ENCODE measurements at regions not wholly inside any gene's neighbourhood (a gene's known extent, or its start where the extent isn't known, plus 50 kb on each side); places are given as distances from the start of the nearest gene placed in this dataset.

DNA sequence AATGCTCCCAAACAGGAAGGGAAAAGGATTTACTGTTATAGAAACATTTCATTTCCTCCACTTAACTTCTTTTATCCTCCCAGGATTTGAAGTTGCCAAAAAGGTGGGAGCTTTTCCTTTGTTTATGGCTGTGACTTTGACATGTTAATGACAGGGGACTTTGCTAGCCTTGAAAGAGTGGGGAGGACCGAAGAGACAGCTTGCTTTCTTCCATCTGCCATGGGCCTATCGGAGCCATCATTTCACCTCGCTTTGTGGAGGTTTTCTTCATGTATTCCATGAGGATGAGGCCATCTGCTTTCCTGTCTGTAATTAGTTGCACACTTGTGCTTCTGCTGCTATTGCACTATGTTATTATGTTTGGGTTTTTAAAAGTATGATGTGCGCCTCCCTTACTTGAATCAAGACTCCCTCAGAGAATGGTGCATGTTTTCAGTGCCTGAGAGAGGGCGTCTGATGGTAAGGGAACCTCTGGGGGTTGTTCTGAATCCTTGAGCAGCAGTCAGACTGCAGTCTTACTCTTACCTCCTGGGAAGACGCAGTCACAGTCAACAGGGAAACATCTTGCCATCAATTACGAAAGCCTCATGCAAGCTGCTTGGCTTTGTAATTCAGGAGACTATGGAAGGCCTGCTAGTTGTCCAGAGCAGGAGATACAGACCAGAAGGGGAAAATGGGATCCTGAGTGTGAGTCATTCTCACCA lies 173.3 kb upstream of the MGAT5 start:
- H3K27me3 ChIP-seq (ENCODE audit: control insufficient read depth in 3 of 3, insufficient read depth in 3 of 3, low read length in 3 of 3): no peaks in the 10 kb centered on the region
- H3K4me3 ChIP-seq (ENCODE audit: low read length in 3 of 3): no peak overlapping the region
- peaks cover 0 to 5% (median 0%) of the 10 kb centered on the region in 3 donors for H3K4me1 ChIP-seq (ENCODE audit: control insufficient read depth in 3 of 3, insufficient read depth in 3 of 3, low read length in 3 of 3)
- no peak overlapping the region for H3K9ac ChIP-seq (ENCODE audit: low read depth in 1 of 3, low read length in 3 of 3)
- no peaks in the 10 kb centered on the region for H3K9me3 ChIP-seq (ENCODE audit: control insufficient read depth in 3 of 3, low read length in 3 of 3)
- H3K27ac ChIP-seq (ENCODE audit: low read depth, low read length): no peak overlapping the region
- no peaks in the 10 kb centered on the region for H3K36me3 ChIP-seq (ENCODE audit: control insufficient read depth in 3 of 3, insufficient read depth in 3 of 3, low read length in 3 of 3)

DNA sequence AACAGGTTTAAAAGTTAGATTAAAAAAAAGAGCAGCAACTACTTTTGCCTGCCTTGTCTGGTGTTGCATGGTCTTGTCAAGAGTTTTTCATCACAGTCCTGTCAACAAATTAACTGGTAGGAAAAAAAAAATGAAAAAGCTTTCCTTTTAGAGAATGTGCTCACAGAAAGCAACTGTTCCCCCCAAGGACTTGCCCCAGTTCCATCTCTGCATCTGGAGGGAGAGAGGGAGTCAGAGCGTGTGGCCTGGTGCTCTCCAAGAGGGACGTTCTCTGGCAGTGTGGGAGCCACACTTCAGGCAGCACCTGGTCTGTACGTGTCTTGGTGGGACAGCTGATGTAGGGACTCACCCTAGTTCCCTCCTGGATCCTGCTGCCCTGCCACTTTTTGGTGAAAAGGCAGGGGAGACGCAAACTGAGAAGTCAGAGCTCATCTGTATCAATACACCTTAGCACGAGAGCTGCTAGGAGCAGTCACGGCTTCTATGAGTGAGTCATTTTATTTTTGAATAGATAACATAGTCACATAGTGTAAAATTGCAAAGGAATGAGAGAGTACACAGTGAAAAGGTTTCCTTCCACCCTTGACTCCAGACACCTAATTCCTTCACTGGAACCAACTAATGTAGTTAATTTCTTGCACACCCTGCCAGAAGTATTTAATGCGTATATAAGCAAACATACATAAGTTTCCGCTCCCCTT lies 172.5 kb upstream of the MGAT5 start:
- Histone ChIP-seq H3K9me3 (ENCODE audit: control insufficient read depth in 3 of 3, low read length in 3 of 3) (no peaks in the 10 kb centered on the region), H3K27me3 (ENCODE audit: control insufficient read depth in 3 of 3, insufficient read depth in 3 of 3, low read length in 3 of 3) (no peaks in the 10 kb centered on the region), H3K4me3 (ENCODE audit: low read length in 3 of 3) (no peak overlapping the region), H3K27ac (ENCODE audit: low read depth, low read length) (no peak overlapping the region), H3K4me1 (ENCODE audit: control insufficient read depth in 3 of 3, insufficient read depth in 3 of 3, low read length in 3 of 3) (peaks cover 0 to 5% (median 0%) of the 10 kb centered on the region in 3 donors), H3K9ac (ENCODE audit: low read depth in 1 of 3, low read length in 3 of 3) (no peak overlapping the region), H3K36me3 (ENCODE audit: control insufficient read depth in 3 of 3, insufficient read depth in 3 of 3, low read length in 3 of 3) (no peaks in the 10 kb centered on the region)

DNA sequence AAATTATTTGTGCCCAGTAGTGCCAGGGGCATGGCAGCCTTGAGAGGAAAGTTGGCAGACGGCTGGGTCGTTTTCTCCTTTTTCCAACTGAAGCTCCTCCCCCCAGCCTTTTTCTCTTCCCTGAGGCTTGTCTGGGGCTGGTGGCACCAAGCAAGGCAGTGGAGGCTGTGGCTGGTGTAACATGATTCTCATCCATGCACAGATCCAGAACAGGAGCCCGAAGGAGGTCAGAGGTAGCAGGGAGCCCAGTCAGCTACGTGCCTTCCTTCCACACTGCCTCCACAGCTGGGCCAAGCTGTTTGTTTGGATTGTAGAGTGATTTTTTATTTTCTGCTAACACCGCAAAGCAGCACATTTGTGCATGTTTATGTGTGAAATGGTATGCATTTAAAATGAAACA lies 170.3 kb upstream of the MGAT5 start:
- no peak overlapping the region for H3K9ac ChIP-seq (ENCODE audit: low read depth in 1 of 3, low read length in 3 of 3)
- H3K4me3 ChIP-seq (ENCODE audit: low read length in 3 of 3): no peak overlapping the region
- H3K9me3 ChIP-seq (ENCODE audit: control insufficient read depth in 3 of 3, low read length in 3 of 3): no peaks in the 10 kb centered on the region
- H3K27me3 ChIP-seq (ENCODE audit: control insufficient read depth in 3 of 3, insufficient read depth in 3 of 3, low read length in 3 of 3): no peaks in the 10 kb centered on the region
- no peaks in the 10 kb centered on the region for H3K36me3 ChIP-seq (ENCODE audit: control insufficient read depth in 3 of 3, insufficient read depth in 3 of 3, low read length in 3 of 3)
- no peak overlapping the region for H3K27ac ChIP-seq (ENCODE audit: low read depth, low read length)
- H3K4me1 ChIP-seq (ENCODE audit: control insufficient read depth in 3 of 3, insufficient read depth in 3 of 3, low read length in 3 of 3): peaks cover 0 to 5% (median 0%) of the 10 kb centered on the region in 3 donors

DNA sequence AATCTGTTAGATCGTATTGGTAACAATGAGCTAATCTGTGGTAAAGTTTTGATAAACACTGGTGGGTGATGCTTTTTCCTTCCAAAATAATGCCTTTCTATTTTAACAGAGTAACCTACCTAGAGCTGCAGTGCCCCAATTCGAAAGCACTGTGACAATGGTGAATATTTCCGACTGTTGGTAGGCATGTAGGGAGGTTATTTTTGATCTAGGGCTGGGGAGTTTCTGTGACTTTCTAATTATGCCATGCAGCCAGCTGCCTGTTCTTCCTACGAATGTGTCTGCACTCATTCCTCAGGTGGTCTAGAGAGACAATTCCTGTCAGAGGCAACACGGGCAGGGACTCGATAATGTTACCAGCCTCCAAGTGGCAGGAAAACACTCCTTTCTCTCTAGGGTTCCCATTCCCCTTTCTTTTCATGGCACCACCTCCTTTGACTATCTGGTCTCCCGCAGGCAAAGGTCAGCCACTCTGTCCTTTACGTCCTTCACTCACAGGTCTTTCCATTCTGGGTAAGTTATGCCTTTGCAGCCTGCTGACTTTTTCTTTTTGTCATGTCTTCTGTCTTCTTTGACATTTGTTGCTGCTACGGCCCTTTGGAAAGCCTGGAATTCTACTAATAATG lies 167.2 kb upstream of the MGAT5 start:
- Histone ChIP-seq H3K27me3 (ENCODE audit: control insufficient read depth in 3 of 3, insufficient read depth in 3 of 3, low read length in 3 of 3) (peaks cover 0 to 4% (median 0%) of the 10 kb centered on the region in 3 donors), H3K4me1 (ENCODE audit: control insufficient read depth in 3 of 3, insufficient read depth in 3 of 3, low read length in 3 of 3) (no peaks in the 10 kb centered on the region), H3K9ac (ENCODE audit: low read depth in 1 of 3, low read length in 3 of 3) (no peak overlapping the region), H3K4me3 (ENCODE audit: low read length in 3 of 3) (no peak overlapping the region), H3K9me3 (ENCODE audit: control insufficient read depth in 3 of 3, low read length in 3 of 3) (no peaks in the 10 kb centered on the region), H3K36me3 (ENCODE audit: control insufficient read depth in 3 of 3, insufficient read depth in 3 of 3, low read length in 3 of 3) (no peaks in the 10 kb centered on the region), H3K27ac (ENCODE audit: low read depth, low read length) (no peak overlapping the region)

DNA sequence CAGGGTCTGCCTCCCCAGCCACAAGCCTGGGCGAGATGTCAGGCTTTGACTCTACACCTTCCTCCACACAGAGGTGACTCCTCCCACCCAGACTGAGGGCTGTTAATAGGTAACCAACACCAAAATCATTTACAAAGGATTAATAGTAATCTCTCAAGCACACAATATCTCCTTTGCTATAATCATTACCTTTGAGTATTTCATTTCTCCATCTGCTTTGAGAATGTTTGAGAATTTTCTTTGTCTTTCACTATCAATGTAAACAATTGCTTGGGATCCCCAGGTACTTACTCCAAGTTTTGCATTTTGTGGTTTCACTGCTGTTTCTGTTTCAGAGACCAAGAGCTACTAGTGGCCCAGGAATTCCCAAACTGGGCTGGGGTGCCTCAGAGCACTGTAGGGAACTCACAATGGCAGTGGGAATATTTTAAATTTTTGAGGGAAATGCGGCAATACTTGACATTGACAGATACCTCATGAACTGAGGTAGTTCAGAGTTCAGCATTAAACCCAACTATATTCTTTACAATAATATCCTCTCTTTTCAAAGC lies 166.4 kb upstream of the MGAT5 start:
- Histone ChIP-seq H3K27ac (ENCODE audit: low read depth, low read length) (no peak overlapping the region), H3K9ac (ENCODE audit: low read depth in 1 of 3, low read length in 3 of 3) (no peak overlapping the region), H3K9me3 (ENCODE audit: control insufficient read depth in 3 of 3, low read length in 3 of 3) (no peaks in the 10 kb centered on the region), H3K4me3 (ENCODE audit: low read length in 3 of 3) (no peak overlapping the region), H3K4me1 (ENCODE audit: control insufficient read depth in 3 of 3, insufficient read depth in 3 of 3, low read length in 3 of 3) (no peaks in the 10 kb centered on the region), H3K36me3 (ENCODE audit: control insufficient read depth in 3 of 3, insufficient read depth in 3 of 3, low read length in 3 of 3) (no peaks in the 10 kb centered on the region), H3K27me3 (ENCODE audit: control insufficient read depth in 3 of 3, insufficient read depth in 3 of 3, low read length in 3 of 3) (peaks cover 0 to 4% (median 0%) of the 10 kb centered on the region in 3 donors)

GRCh38 chr2:134089454-134089853 lies 164.4 kb upstream of the MGAT5 start:
- Histone ChIP-seq H3K27me3 (ENCODE audit: control insufficient read depth in 3 of 3, insufficient read depth in 3 of 3, low read length in 3 of 3) (peaks cover 0 to 4% (median 0%) of the 10 kb centered on the region in 3 donors), H3K4me1 (ENCODE audit: control insufficient read depth in 3 of 3, insufficient read depth in 3 of 3, low read length in 3 of 3) (no peaks in the 10 kb centered on the region), H3K9me3 (ENCODE audit: control insufficient read depth in 3 of 3, low read length in 3 of 3) (no peaks in the 10 kb centered on the region), H3K36me3 (ENCODE audit: control insufficient read depth in 3 of 3, insufficient read depth in 3 of 3, low read length in 3 of 3) (no peaks in the 10 kb centered on the region), H3K4me3 (ENCODE audit: low read length in 3 of 3) (no peak overlapping the region), H3K9ac (ENCODE audit: low read depth in 1 of 3, low read length in 3 of 3) (no peak overlapping the region), H3K27ac (ENCODE audit: low read depth, low read length) (no peak overlapping the region)

DNA sequence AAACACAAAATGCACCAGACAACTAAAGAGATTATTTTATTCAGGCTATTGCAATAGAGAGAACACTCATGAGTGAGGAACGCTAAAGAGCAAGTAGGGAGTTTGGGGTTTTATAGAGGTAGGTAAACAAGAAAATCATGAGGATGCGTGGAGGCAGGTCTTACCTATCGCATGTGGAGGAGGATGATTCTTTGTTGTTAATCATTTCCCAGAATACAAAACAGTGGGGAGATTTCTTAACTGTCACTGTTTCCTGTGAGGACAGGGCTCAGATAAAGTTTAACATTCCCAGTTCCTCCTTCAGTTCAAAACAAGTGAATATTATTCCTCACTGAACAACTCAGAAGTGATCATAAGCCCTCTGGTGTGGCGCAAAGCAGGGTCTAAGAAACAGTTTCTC lies 156.1 kb upstream of the MGAT5 start:
- Histone ChIP-seq H3K36me3 (ENCODE audit: control insufficient read depth in 3 of 3, insufficient read depth in 3 of 3, low read length in 3 of 3) (no peaks in the 10 kb centered on the region), H3K27me3 (ENCODE audit: control insufficient read depth in 3 of 3, insufficient read depth in 3 of 3, low read length in 3 of 3) (no peaks in the 10 kb centered on the region), H3K9ac (ENCODE audit: low read depth in 1 of 3, low read length in 3 of 3) (no peak overlapping the region), H3K27ac (ENCODE audit: low read depth, low read length) (no peak overlapping the region), H3K4me1 (ENCODE audit: control insufficient read depth in 3 of 3, insufficient read depth in 3 of 3, low read length in 3 of 3) (no peaks in the 10 kb centered on the region), H3K9me3 (ENCODE audit: control insufficient read depth in 3 of 3, low read length in 3 of 3) (peaks cover 0 to 3% (median 0%) of the 10 kb centered on the region in 3 donors), H3K4me3 (ENCODE audit: low read length in 3 of 3) (no peak overlapping the region)

DNA sequence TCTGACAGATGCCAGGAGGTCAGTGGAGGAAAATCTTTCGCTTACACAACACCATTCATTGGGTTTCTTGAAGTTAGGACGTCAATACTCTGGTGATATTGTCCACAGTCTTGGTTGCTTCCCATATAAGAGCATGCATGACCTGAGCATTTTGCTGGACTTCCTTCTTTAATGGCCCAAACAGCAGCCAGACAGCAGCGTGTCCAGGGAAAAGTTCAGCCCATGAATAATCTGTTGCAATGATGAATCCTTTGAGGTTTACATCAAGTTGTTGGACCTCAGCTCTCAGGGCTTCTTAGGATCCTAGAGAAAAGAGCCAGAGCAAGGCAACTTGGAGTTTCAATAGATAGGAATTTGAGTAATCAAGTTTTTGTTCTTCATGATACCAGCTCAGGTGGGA lies 155.6 kb upstream of the MGAT5 start:
- Histone ChIP-seq H3K9ac (ENCODE audit: low read depth in 1 of 3, low read length in 3 of 3) (no peak overlapping the region), H3K27ac (ENCODE audit: low read depth, low read length) (no peak overlapping the region), H3K27me3 (ENCODE audit: control insufficient read depth in 3 of 3, insufficient read depth in 3 of 3, low read length in 3 of 3) (no peaks in the 10 kb centered on the region), H3K4me3 (ENCODE audit: low read length in 3 of 3) (no peak overlapping the region), H3K36me3 (ENCODE audit: control insufficient read depth in 3 of 3, insufficient read depth in 3 of 3, low read length in 3 of 3) (no peaks in the 10 kb centered on the region), H3K4me1 (ENCODE audit: control insufficient read depth in 3 of 3, insufficient read depth in 3 of 3, low read length in 3 of 3) (no peaks in the 10 kb centered on the region), H3K9me3 (ENCODE audit: control insufficient read depth in 3 of 3, low read length in 3 of 3) (peaks cover 0 to 3% (median 0%) of the 10 kb centered on the region in 3 donors)

DNA sequence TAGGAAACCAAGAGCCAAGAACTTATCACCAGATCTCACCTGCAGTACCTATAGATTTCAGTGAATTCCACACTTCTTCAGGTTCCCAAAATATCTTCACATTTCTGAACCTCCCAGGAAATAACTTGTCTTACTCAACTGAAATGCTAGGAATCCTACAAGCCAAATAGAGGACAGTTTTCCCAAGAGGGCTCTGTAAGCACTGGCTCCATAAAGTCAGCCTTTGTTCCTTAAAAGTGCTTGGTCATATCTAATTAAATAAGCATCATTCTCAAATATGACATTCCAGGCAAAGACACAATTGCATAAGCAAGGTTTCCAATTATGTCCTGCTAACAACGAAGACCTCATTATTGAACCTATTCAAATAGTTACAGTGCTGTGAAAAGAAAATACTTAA lies 154.6 kb upstream of the MGAT5 start:
- Histone ChIP-seq H3K27me3 (ENCODE audit: control insufficient read depth in 3 of 3, insufficient read depth in 3 of 3, low read length in 3 of 3) (no peaks in the 10 kb centered on the region), H3K36me3 (ENCODE audit: control insufficient read depth in 3 of 3, insufficient read depth in 3 of 3, low read length in 3 of 3) (no peaks in the 10 kb centered on the region), H3K4me3 (ENCODE audit: low read length in 3 of 3) (no peak overlapping the region), H3K9me3 (ENCODE audit: control insufficient read depth in 3 of 3, low read length in 3 of 3) (peaks cover 0 to 3% (median 0%) of the 10 kb centered on the region in 3 donors), H3K9ac (ENCODE audit: low read depth in 1 of 3, low read length in 3 of 3) (no peak overlapping the region), H3K27ac (ENCODE audit: low read depth, low read length) (no peak overlapping the region), H3K4me1 (ENCODE audit: control insufficient read depth in 3 of 3, insufficient read depth in 3 of 3, low read length in 3 of 3) (no peaks in the 10 kb centered on the region)

DNA sequence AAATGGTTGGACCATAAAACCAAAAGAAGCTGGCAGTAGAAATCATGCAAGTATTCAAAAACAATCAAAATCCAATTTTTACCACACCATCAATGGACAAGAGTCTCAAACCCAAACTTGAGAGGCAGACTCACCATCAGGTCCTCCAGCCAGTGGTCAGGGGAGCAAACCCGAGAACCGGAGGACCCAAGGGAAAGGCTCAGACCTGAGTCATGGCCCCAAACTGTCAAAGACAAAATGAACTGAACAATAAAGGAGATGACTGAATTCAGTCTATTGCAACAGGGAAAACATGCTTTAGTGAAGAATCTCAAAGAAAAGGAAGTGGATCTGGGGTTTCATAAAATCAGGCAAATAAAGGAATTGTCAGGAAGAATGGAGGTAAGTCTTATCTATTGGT lies 150.7 kb upstream of the MGAT5 start:
- H3K4me3 ChIP-seq (ENCODE audit: low read length in 3 of 3): no peak overlapping the region
- H3K27ac ChIP-seq (ENCODE audit: low read depth, low read length): no peak overlapping the region
- H3K9ac ChIP-seq (ENCODE audit: low read depth in 1 of 3, low read length in 3 of 3): no peak overlapping the region
- H3K4me1 ChIP-seq (ENCODE audit: control insufficient read depth in 3 of 3, insufficient read depth in 3 of 3, low read length in 3 of 3): no peaks in the 10 kb centered on the region
- H3K9me3 ChIP-seq (ENCODE audit: control insufficient read depth in 3 of 3, low read length in 3 of 3): no peaks in the 10 kb centered on the region
- no peaks in the 10 kb centered on the region for H3K36me3 ChIP-seq (ENCODE audit: control insufficient read depth in 3 of 3, insufficient read depth in 3 of 3, low read length in 3 of 3)
- H3K27me3 ChIP-seq (ENCODE audit: control insufficient read depth in 3 of 3, insufficient read depth in 3 of 3, low read length in 3 of 3): no peaks in the 10 kb centered on the region
